T-helper 17 cell (primary cell): ENCODE measurements at regions not wholly inside any gene's neighbourhood (a gene's known extent, or its start where the extent isn't known, plus 50 kb on each side); places are given as distances from the start of the nearest gene placed in this dataset.
"Not testable (repeated sequence)": the region's sequence is repeated elsewhere in the genome, so short reads cannot be mapped to it uniquely, and the experiment has no call there.

Experiments used
- ATAC-seq: fragments of 150-1000 bp; cut with Tn5 transposase; 2 replicates; pipeline ENCODE4 v1.10.0; 2021; ENCODE audit warnings: mild to moderate bottlenecking, moderate library complexity
- DNase-seq, 3 donors: peaks; one replicate each; pipeline versions ENCODE4 v3.0.0 to v3.0.0-alpha.2; 2020 to 2021
- H3K9me3 ChIP-seq: one replicate; pipeline ENCODE4 v1.7.0; 2013; ENCODE audit warnings: low read length, mild to moderate bottlenecking; ENCODE audit not compliant: control insufficient read depth, poor library complexity, severe bottlenecking
- H3K27ac Mint-ChIP-seq: one replicate; pipeline ENCODE4 v1.8.0; 2022; ENCODE audit warnings: mild to moderate bottlenecking, moderate library complexity, mixed read lengths
- H3K27me3 Mint-ChIP-seq: one replicate; pipeline ENCODE4 v1.8.0; 2022; ENCODE audit warnings: mixed read lengths
- H3K36me3 Mint-ChIP-seq: one replicate; pipeline ENCODE4 v1.8.0; 2022; ENCODE audit warnings: low read depth, mixed read lengths
- H3K4me1 Mint-ChIP-seq: one replicate; pipeline ENCODE4 v1.8.0; 2022; ENCODE audit warnings: mild to moderate bottlenecking, mixed read lengths
- H3K4me3 Mint-ChIP-seq: one replicate; pipeline ENCODE4 v1.8.0; 2022; ENCODE audit warnings: mild to moderate bottlenecking, moderate library complexity, mixed read lengths

DNA sequence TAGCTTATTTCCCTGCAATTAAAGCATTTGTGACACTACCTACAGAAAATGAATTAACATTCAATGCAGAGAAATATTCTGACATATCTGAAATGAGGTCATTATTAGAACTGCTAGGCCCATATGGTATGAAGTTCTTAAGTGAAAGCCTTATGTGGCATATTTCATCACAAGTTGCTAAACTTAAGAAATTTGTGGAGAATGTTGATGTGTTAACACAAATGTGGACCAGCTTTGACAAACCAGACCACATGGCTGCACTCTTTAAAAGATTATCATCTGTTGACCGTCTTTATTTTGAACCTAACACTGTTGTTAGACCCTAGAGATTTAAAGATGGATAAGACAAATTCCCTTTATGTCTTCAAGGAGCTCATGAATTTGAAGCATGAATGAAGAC lies 1024.1 kb downstream of the RPA4 start:
- H3K27ac Mint-ChIP-seq, result no peak overlapping the region
- H3K4me1 Mint-ChIP-seq, result no peaks in the 10 kb centered on the region
- H3K4me3 Mint-ChIP-seq, result no peak overlapping the region
- H3K9me3 ChIP-seq, result no peaks in the 10 kb centered on the region
- no peaks in the 10 kb centered on the region for H3K27me3 Mint-ChIP-seq
- H3K36me3 Mint-ChIP-seq, result no peaks in the 10 kb centered on the region
- ATAC-seq (no peak), DNase-seq (no peak)

DNA sequence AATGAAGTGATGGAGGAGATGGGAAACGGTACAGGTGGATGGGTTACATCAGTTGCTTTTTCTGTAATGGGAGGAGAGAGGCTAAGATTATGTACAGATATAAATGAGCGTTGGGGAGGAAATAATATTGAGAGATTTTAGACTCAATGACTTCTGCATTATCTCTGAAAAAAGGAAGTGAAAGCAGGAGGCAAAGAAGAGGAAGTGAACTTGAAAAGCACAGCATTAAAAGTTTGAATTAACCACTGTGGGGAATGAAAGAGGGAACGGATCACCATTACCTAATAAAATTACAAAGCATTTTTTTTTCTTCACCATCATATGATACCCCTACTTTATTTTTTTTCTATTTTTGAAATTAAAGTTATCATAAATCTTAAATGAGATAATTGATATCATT lies 1025.5 kb downstream of the RPA4 start:
- Mint-ChIP-seq H3K4me3 (no peak overlapping the region), H3K27ac (no peak overlapping the region), H3K27me3 (no peaks in the 10 kb centered on the region), H3K4me1 (no peaks in the 10 kb centered on the region), H3K36me3 (no peaks in the 10 kb centered on the region)
- no peak for DNase-seq
- H3K9me3 ChIP-seq, result no peaks in the 10 kb centered on the region
- no peak for ATAC-seq

DNA sequence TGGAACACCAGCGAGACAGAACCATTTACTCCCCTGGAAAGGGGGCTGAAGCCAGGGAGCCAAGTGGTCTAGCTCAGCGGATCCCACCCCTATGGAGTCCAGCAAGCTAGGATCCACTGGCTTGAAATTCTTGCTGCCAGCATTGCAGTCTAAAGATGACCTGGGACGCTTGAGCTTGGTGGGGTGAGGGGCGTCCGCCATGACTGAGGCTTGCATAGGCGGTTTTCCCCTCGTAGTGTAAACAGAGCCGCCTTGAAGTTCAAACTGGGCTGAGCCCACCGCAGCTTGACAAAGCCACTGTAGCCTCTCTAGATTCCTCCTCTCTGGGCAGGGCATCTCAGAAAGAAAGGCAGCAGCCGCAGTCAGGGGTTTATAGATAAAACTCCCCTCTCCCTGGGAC lies 1031.7 kb downstream of the RPA4 start:
- ATAC-seq, H3K36me3 Mint-ChIP-seq, H3K4me1 Mint-ChIP-seq, H3K27ac Mint-ChIP-seq, H3K4me3 Mint-ChIP-seq, H3K9me3 ChIP-seq, DNase-seq, H3K27me3 Mint-ChIP-seq: not testable (repeated sequence)

DNA sequence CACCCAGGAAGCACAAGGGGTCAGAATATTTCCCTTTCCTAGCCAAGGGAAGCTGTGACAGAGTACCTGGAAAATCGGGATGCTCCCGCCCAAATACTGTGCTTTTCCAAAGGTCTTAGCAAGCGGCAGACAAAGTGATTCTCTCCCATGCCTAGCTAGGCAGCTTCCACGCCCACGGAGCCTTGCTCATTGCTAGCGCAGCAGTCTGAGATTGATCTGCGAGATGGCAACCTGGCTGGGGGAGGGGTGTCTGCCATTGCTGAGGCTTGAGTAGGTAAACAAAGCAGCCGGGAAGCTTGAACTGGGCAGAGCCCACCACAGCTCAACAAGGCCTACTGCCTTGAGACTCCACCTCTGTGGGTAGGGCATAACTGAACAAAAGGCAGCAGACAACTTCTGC lies 1037.5 kb downstream of the RPA4 start:
- H3K27me3 Mint-ChIP-seq, H3K4me3 Mint-ChIP-seq, DNase-seq, H3K4me1 Mint-ChIP-seq, H3K27ac Mint-ChIP-seq, ATAC-seq, H3K36me3 Mint-ChIP-seq, H3K9me3 ChIP-seq: not testable (repeated sequence)

DNA sequence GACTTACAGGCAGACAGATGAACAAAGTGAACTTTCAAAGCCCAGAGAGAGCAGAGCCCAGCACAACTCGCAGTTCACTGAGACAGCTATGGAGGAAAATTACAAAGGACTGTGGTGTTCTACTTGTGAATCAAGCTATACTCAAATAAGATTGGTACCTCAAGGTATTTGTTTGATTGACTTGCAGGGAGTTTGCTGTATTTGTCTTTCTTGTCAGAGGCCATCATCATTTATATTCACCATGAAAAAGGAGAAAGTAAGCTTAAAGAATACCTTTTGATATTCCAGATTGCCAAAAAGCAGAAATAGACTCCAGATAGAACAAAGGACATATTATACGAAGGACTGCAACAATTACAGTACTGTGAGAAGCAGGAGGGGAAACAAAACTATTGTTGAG lies 1047.9 kb downstream of the RPA4 start:
- ATAC-seq (no peak), DNase-seq (no peak)
- no peaks in the 10 kb centered on the region for H3K4me1 Mint-ChIP-seq
- H3K9me3 ChIP-seq, result no peaks in the 10 kb centered on the region
- no peak overlapping the region for H3K4me3 Mint-ChIP-seq
- no peak overlapping the region for H3K27ac Mint-ChIP-seq
- no peaks in the 10 kb centered on the region for H3K27me3 Mint-ChIP-seq
- no peaks in the 10 kb centered on the region for H3K36me3 Mint-ChIP-seq

DNA sequence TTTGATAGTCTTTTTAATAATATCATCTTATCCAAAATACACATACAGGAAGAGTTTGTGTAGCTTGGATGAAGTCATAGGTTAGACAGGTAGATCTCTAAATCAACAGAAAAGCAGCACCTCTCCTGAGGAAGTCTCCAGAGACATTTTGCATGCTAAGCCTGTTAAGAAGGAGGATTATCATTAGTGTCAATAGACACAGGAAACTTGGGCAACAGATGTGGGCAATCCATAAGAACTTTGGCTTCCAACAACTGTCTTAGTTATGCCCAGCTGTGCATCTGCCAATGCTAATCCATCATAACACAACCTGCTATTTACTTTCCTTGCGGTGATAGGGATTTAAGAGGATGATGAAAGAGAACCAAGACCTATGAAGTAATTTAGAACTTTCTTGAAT lies 1052.6 kb downstream of the RPA4 start:
- ATAC-seq (no peak), DNase-seq (no peak)
- H3K4me1 Mint-ChIP-seq, result no peaks in the 10 kb centered on the region
- H3K27me3 Mint-ChIP-seq, result no peaks in the 10 kb centered on the region
- H3K9me3 ChIP-seq, result no peaks in the 10 kb centered on the region
- H3K27ac Mint-ChIP-seq, result no peak overlapping the region
- no peaks in the 10 kb centered on the region for H3K36me3 Mint-ChIP-seq
- no peak overlapping the region for H3K4me3 Mint-ChIP-seq

DNA sequence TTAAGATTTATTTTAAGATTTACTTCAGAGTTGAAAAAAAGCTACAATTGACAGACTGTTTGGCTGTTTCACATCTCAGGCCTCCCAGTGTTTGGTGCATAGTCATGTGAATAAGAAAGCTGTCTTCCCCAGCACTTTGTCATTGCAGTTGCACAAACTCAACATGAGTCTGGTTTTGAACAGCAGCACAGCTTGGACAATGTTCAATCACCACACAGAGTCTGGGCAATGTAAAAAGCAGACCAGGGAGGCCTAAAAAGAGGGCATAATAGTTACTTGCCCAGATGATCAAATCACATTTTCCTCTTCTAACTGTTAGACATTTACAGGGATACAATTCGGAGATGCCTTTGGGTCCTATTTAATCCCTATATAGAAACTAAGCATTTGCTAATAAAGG lies 1055.0 kb downstream of the RPA4 start:
- H3K4me3 Mint-ChIP-seq, result no peak overlapping the region
- H3K4me1 Mint-ChIP-seq, result no peaks in the 10 kb centered on the region
- ATAC-seq (no peak), DNase-seq (no peak)
- H3K36me3 Mint-ChIP-seq, result no peaks in the 10 kb centered on the region
- no peaks in the 10 kb centered on the region for H3K9me3 ChIP-seq
- no peaks in the 10 kb centered on the region for H3K27me3 Mint-ChIP-seq
- H3K27ac Mint-ChIP-seq, result no peak overlapping the region

DNA sequence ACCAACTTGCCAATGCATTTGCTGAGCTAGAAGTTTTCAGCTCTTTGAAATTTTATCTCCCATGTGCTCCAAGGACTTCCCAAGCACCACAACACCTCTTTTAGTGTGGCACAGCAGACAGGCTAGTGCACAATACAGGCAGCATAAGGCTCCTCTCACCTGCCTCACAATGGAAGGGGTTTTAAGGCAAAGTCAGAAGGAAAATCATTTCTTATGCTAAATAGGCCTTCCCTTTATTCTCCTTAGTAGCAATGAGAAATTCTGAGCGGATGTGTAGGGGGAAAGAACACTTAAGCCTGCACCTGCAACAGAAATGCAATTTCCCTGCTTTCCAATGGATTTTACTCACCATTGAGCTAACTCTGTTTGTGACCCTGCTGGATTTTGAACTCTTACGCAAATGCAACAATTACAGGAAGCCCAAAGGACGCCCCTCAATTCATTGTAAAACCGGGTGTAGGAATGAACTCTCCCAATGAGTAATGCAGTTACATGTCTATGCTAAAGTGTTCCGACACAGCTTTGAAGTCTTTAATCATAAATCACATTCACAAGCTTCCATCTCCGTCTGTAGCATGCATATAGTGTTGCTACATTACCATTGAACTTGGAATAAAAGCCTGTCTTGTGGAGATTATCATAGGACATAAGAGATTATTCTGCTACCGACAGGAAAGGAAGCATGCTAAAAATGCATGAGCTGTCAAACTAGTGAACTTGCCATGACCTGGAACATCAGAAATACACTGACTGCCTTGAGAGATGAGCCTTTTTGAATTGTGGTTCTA lies 1084.9 kb downstream of the RPA4 start:
- no peaks in the 10 kb centered on the region for H3K36me3 Mint-ChIP-seq
- ATAC-seq (no peak), DNase-seq (no peak)
- no peaks in the 10 kb centered on the region for H3K9me3 ChIP-seq
- no peak overlapping the region for H3K27ac Mint-ChIP-seq
- H3K27me3 Mint-ChIP-seq, result no peaks in the 10 kb centered on the region
- H3K4me1 Mint-ChIP-seq, result no peaks in the 10 kb centered on the region
- no peak overlapping the region for H3K4me3 Mint-ChIP-seq

DNA sequence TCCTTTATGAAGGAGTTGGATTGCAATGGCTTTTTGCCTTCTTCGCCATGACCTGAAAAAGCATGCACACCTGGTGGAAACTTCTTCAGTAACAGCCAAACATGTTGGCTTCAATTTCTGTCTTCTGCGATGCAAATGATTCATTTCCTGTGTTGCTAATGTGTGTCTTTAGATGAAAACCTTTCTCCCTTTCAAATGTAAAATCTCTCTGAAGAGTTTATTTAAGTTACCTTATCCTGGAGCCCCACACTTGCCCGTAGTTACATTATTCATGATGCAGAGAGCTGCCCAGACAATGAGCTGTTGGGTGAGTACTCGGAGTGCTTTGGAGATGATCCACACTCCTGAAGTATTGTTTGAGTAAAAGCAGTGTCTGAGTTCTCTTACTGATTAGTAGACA lies 1100.9 kb downstream of the RPA4 start:
- no peaks in the 10 kb centered on the region for H3K27me3 Mint-ChIP-seq
- ATAC-seq, result no peak
- no peaks in the 10 kb centered on the region for H3K36me3 Mint-ChIP-seq

DNA sequence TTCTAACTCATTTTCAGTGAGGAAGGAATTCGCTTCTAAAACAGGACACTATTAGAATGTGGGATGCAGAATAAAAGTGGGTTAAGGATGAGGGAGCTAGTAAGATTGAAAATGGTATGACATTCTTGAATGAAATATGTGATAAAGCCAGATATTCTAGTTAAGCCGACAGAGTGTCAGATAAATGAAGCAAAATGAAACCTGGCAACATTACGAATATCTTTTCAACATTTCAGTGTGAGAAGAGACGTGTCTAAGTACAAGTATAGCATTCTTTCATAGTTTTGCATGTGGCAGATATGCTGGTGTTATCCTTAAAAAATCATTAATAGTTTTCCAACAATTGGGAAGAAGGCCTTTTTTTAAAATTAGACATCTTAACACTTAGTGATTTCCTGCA lies 1101.4 kb downstream of the RPA4 start:
- no peaks in the 10 kb centered on the region for H3K36me3 Mint-ChIP-seq

More for the DNA sequence above, 1100.9 kb downstream of the RPA4 start:
- H3K27ac Mint-ChIP-seq, result no peak overlapping the region
- no peak overlapping the region for H3K4me3 Mint-ChIP-seq
- DNase-seq, result no peak
- H3K4me1 Mint-ChIP-seq, result no peaks in the 10 kb centered on the region
- H3K9me3 ChIP-seq, result no peaks in the 10 kb centered on the region

DNA sequence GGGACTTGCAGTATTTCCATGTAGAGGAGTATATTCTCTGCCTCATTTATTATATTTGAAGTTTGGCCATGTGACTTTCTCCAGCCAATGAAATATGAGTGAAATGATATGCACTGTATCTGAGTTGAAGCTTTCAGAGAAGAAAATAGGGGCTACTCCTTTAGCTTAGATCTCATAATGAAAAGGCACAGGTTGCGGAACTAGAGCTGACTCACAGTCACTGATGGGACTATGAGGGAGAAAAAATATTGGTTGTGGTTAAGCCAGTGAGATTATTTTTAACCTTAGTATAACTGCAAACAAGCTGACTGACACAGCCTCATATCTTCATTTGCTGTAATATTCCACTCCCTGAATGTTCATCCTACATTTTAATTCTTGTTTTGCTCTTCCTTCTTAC lies 1104.3 kb downstream of the RPA4 start:
- H3K4me1 Mint-ChIP-seq, result no peaks in the 10 kb centered on the region

More for the DNA sequence above, 1101.4 kb downstream of the RPA4 start:
- H3K4me3 Mint-ChIP-seq, result no peak overlapping the region
- ATAC-seq (no peak), DNase-seq (no peak)
- H3K27ac Mint-ChIP-seq, result no peak overlapping the region
- H3K27me3 Mint-ChIP-seq, result no peaks in the 10 kb centered on the region
- no peaks in the 10 kb centered on the region for H3K9me3 ChIP-seq
- no peaks in the 10 kb centered on the region for H3K4me1 Mint-ChIP-seq

DNA sequence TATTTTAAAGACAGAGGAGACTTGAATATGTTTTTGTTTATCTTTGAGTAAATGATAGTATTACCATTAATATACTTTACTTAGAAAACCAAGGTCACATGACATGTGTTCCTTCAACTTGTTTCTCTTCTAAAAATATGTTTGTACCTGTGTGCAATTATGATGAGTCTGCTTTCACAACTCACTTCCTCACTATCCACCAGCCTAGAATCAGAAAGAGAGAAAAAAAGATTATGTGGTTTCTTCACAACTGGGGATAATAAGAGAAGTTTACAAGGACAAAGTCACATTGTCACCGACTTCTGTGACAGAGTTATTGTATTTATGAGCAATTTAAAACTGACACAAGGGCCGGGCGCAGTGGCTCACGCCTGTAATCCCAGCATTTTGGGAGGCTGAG lies 1112.1 kb downstream of the RPA4 start:
- Mint-ChIP-seq H3K4me3 (no peak overlapping the region), H3K36me3 (no peaks in the 10 kb centered on the region), H3K27me3 (no peaks in the 10 kb centered on the region)

More for the DNA sequence above, 1104.3 kb downstream of the RPA4 start:
- ATAC-seq (no peak), DNase-seq (no peak)
- H3K27me3 Mint-ChIP-seq, result no peaks in the 10 kb centered on the region
- H3K4me3 Mint-ChIP-seq, result no peak overlapping the region
- H3K36me3 Mint-ChIP-seq, result no peaks in the 10 kb centered on the region
- no peaks in the 10 kb centered on the region for H3K9me3 ChIP-seq
- no peak overlapping the region for H3K27ac Mint-ChIP-seq

DNA sequence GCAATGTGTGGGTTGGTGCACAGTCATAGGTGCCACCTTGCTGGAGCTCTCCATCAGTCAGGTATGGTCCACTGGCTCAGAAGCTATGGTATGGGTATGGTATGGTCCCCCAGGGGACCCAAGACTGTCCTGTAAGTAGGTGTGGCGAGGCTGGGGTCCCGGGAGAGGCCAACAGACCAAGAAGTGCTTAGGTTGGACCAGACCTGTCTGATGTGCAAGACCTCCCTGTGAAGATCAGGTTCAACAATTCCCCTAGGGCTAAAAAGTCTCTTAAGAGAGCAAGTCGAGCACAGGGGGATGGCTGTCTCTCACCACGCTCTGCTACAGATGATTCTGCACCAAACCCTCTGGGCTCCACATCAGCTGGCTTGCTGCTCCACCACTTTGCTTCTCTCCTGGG lies 1145.0 kb downstream of the RPA4 start:
- no peak overlapping the region for H3K27ac Mint-ChIP-seq
- H3K36me3 Mint-ChIP-seq, result no peaks in the 10 kb centered on the region
- H3K27me3 Mint-ChIP-seq, result no peaks in the 10 kb centered on the region
- no peaks in the 10 kb centered on the region for H3K9me3 ChIP-seq
- ATAC-seq (no peak), DNase-seq (no peak)
- no peaks in the 10 kb centered on the region for H3K4me1 Mint-ChIP-seq
- H3K4me3 Mint-ChIP-seq, result no peak overlapping the region

More for the DNA sequence above, 1112.1 kb downstream of the RPA4 start:
- ATAC-seq (no peak), DNase-seq (no peak)
- no peak overlapping the region for H3K27ac Mint-ChIP-seq
- H3K4me1 Mint-ChIP-seq, result no peaks in the 10 kb centered on the region
- H3K9me3 ChIP-seq, result no peaks in the 10 kb centered on the region

DNA sequence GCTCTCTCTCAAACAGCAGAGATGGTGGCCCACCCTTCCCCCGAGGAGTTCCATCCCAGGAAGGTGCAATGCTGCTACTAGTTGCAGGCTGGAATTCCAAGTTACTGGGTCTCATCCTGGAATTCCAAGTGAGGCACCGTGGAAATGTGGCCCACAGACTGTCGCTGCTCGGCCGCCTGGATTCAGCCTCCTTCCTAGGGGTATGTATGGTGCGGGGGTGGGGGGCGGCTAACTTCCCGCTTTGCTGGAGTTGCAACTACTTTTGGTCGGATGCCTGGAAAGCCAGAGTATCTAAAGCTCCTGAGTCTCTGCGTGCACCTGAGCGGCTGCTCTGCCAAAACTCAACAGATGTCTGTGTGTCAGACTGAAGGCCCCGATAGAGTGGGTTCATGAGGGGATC lies 1146.2 kb downstream of the RPA4 start:
- DNase-seq (no peak), ATAC-seq (no peak)
- H3K36me3 Mint-ChIP-seq, result no peaks in the 10 kb centered on the region
- H3K27ac Mint-ChIP-seq, result no peak overlapping the region
- H3K27me3 Mint-ChIP-seq, result no peaks in the 10 kb centered on the region
- no peaks in the 10 kb centered on the region for H3K9me3 ChIP-seq
- H3K4me1 Mint-ChIP-seq, result no peaks in the 10 kb centered on the region
- no peak overlapping the region for H3K4me3 Mint-ChIP-seq
